Mucosa of descending colon (tissue), 3 donors: ENCODE measurements at regions not wholly inside any gene's neighbourhood (a gene's known extent, or its start where the extent isn't known, plus 50 kb on each side); places are given as distances from the start of the nearest gene placed in this dataset.

Source experiments
- ATAC-seq: fragments of 200-7000 bp; cut with Tn5 transposase; one replicate; pipeline ENCODE4 v1.9.1; 2020; ENCODE audit warnings: mild to moderate bottlenecking, moderate library complexity
- DNase-seq, 3 donors: peaks; one replicate each; pipeline ENCODE4 v3.0.0-alpha.2; 2020
- H3K36me3 ChIP-seq: fragments of 200-600 bp; one replicate; pipeline ENCODE4 v1.8.0; 2021; ENCODE audit warnings: low read depth, mild to moderate bottlenecking
- H3K4me1 ChIP-seq: fragments of 200-600 bp; one replicate; pipeline ENCODE4 v1.8.0; 2021; ENCODE audit warnings: low read depth, mild to moderate bottlenecking
- H3K4me3 ChIP-seq: fragments of 200-600 bp; one replicate; pipeline ENCODE4 v1.8.0; 2021; ENCODE audit warnings: mild to moderate bottlenecking
- H3K9me3 ChIP-seq: fragments of 200-600 bp; one replicate; pipeline ENCODE4 v1.8.0; 2021; ENCODE audit warnings: mild to moderate bottlenecking
- CTCF ChIP-seq: fragments of 200-600 bp; IDR thresholded peaks from one replicate; pipeline ENCODE4 v1.8.0; 2022; ENCODE audit warnings: antibody characterized with exemption, mild to moderate bottlenecking
- intact Hi-C, 2 donors: fragments of 100-400 bp; cut with DNase I in 1 of 2; cut with micrococcal nuclease in 1 of 2; formaldehyde crosslinking; loops; one replicate each; pipeline versions ENCODE4 v1.11.0 to v1.11.1; 2022; cut with DNase I, micrococcal nuclease
- donor health status: DM: no; HTN: no; CAD: no; lungs with moderate emphysema.
- donor health status: DM: no; HTN: no; CAD: no.
- donor health status: DM: no; HTN: yes; CAD: no.

DNA sequence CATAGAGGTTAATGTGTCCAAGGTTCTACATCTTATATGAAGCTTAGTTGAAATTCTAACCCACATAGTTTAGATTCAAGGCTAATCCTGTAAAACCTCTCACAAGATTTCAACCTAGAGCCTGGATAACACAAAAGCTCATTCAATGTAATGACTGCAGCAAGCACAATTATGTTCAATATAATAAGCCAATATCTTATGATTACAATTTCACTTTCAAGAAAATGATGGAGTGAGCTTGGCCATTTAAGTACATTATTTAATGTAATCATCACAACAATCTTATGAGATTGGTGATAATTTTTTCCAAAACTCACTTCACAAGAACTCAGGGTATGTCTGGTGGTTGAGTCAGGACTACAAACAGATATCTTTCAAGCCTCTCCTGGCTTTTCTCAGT lies 1140.8 kb upstream of the WWC1 start:
- H3K4me3 ChIP-seq = no peak overlapping the region
- TF ChIP-seq CTCF = no peak
- H3K4me1 ChIP-seq = no peaks in the 10 kb centered on the region
- no peaks in the 10 kb centered on the region for H3K9me3 ChIP-seq
- intact Hi-C loops = no loop called here
- H3K36me3 ChIP-seq = no peaks in the 10 kb centered on the region
- DNase-seq (no peak), ATAC-seq (no peak)

DNA sequence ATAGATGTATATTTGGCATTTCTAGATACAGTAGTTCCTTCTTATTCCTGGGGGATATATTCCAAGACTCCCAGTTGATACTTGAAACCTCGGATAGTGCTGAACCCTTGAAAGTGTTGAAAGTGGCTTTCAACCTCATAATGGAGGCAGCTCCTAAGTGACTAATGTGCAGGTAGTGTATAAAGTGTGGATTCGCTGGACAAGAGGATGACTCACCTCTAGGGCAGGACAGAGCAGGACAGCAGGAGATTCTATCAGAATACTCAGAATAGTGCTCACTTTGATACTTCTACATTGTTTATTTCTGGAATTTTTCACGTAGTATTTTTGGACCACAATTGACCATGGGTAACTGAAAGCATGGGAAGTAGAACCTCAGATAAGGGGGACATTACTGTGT lies 1138.9 kb upstream of the WWC1 start:
- ATAC-seq = no peak
- Histone ChIP-seq H3K4me1 (no peaks in the 10 kb centered on the region), H3K4me3 (no peak overlapping the region), H3K9me3 (no peaks in the 10 kb centered on the region), H3K36me3 (no peaks in the 10 kb centered on the region)
- TF ChIP-seq CTCF = no peak
- intact Hi-C loops = no loop called here
- DNase-seq = no peak

DNA sequence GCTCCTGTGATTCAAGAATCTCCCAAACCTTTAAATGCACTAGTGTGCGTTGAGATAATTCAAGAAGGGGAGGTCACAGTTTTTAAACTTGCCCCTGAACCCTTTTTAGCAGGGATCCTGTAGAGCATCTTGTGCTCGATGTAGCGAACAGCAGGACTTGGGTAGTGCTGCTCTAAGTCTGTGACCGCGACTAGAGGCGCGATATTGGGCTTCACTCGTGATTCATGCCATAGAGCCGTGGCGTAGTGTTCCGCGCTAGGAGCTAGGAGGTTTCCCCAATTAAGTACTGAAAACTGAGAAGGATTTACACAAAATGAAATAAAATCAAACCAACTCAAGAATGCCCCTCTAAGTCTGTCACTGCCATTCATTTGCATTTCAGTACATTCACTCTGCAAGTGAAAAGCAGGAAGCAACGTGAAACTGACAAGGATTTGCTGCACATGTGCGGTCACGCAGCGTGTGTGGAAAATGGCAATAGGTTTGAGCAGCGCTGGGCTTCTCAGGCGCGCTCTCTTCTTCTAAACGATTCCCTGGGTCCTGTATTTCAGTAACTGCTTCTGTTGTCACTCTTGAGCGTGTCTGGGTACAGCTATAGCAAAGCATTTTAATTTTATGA lies 1135.9 kb upstream of the WWC1 start:
- Histone ChIP-seq H3K4me3 (no peak overlapping the region), H3K9me3 (no peaks in the 10 kb centered on the region), H3K4me1 (no peaks in the 10 kb centered on the region), H3K36me3 (no peaks in the 10 kb centered on the region)
- DNase-seq = no peak
- no peak for ATAC-seq
- intact Hi-C loops = no loop called here
- TF ChIP-seq CTCF = no peak

DNA sequence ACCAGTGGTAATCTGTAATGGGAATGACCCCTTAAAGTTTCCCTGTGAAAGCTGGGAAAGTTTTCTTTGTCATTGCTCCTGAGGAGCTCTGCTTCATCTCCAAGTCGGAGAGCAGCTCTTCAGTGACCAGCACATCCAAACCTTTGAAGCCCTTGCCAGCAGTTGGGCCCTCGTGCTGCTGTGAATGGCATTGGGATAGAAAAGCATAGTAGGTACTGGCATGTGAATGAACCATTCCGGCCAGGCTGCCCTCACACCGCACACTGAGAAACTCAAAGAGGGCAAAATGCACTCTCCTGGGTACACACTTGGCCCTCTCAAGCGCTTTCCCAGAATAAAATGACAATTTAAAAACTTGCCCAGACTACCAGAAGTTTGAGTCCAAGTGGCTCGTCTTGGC lies 1135.0 kb upstream of the WWC1 start:
- Histone ChIP-seq H3K9me3 (no peaks in the 10 kb centered on the region), H3K4me1 (no peaks in the 10 kb centered on the region), H3K36me3 (no peaks in the 10 kb centered on the region), H3K4me3 (no peak overlapping the region)
- TF ChIP-seq CTCF = no peak
- intact Hi-C loops = no loop called here
- ATAC-seq (no peak), DNase-seq (no peak)

GRCh38 chr5:167158588-167158987 lies 1132.9 kb upstream of the WWC1 start:
- ATAC-seq = no peak
- no peak for TF ChIP-seq CTCF

GRCh38 chr5:167160388-167160787 lies 1131.1 kb upstream of the WWC1 start:
- DNase-seq = no peak
- ATAC-seq = no peak
- Histone ChIP-seq H3K9me3 (no peaks in the 10 kb centered on the region), H3K4me1 (no peaks in the 10 kb centered on the region), H3K4me3 (no peak overlapping the region), H3K36me3 (no peaks in the 10 kb centered on the region)
- intact Hi-C loops = no loop called here
- no peak for TF ChIP-seq CTCF

More at GRCh38 chr5:167158588-167158987, 1132.9 kb upstream of the WWC1 start:
- H3K4me3 ChIP-seq = no peak overlapping the region
- no peaks in the 10 kb centered on the region for H3K9me3 ChIP-seq
- DNase-seq = no peak
- H3K4me1 ChIP-seq = no peaks in the 10 kb centered on the region
- intact Hi-C loops = no loop called here
- H3K36me3 ChIP-seq = no peaks in the 10 kb centered on the region
